Keratinocyte (primary cell): ENCODE measurements at regions not wholly inside any gene's neighbourhood (a gene's known extent, or its start where the extent isn't known, plus 50 kb on each side); places are given as distances from the start of the nearest gene placed in this dataset.

Experiments
- DNase-seq: peaks from one replicate; pipeline ENCODE4 v3.0.0-alpha.2; 2011; ENCODE audit warnings: low read depth, missing footprints, low spot score
- FAIRE-seq: peaks from 2 replicates; lab custom pipeline; 2011; peaks lifted over from hg19 to GRCh38; lab: Jason Lieb, UNC
- H2AFZ ChIP-seq: 2 replicates; pipeline ENCODE4 v1.6.0; 2012; ENCODE audit warnings: low read length, control low read depth, inconsistent platforms; ENCODE audit not compliant: control insufficient read depth
- H3K27ac ChIP-seq: 2 replicates; pipeline ENCODE4 v1.5.1; 2011; ENCODE audit warnings: low read length; ENCODE audit not compliant: control insufficient read depth, insufficient read depth
- H3K27me3 ChIP-seq: 3 replicates; pipeline ENCODE4 v1.6.0; 2011; ENCODE audit warnings: low read length; ENCODE audit not compliant: control insufficient read depth, insufficient read depth; ENCODE audit errors: extremely low read depth
- H3K36me3 ChIP-seq, 2 experiments: 2 replicates in 1 of 2; 3 replicates in 1 of 2; pipeline ENCODE4 v1.5.1; 2011; ENCODE audit warnings: low read length in 2 of 2, mild to moderate bottlenecking in 1 of 2; ENCODE audit not compliant: control insufficient read depth in 2 of 2, insufficient read depth in 2 of 2; ENCODE audit errors: extremely low read depth in 1 of 2
- H3K4me1 ChIP-seq: 3 replicates; pipeline ENCODE4 v1.5.1; 2011; ENCODE audit warnings: low read length; ENCODE audit not compliant: control insufficient read depth, insufficient read depth; ENCODE audit errors: extremely low read depth
- H3K4me2 ChIP-seq: 3 replicates; pipeline ENCODE4 v1.6.0; 2011; ENCODE audit warnings: low read depth, low read length; ENCODE audit not compliant: control insufficient read depth, insufficient read depth; ENCODE audit errors: extremely low read depth
- H3K4me3 ChIP-seq, 3 experiments: fragments of 200-600 bp in 1 of 3; sonication (generic) in 1 of 3; 2 replicates in 2 of 3; 3 replicates in 1 of 3; pipeline ENCODE4 v1.5.1; 2011 to 2016; ENCODE audit warnings: low read length in 3 of 3, mild to moderate bottlenecking in 3 of 3, control low read depth in 2 of 3, inconsistent platforms in 1 of 3, low read depth in 1 of 3, mixed read lengths in 1 of 3, mixed run types in 1 of 3, moderate library complexity in 1 of 3; ENCODE audit not compliant: control insufficient read depth in 2 of 3, insufficient read depth in 2 of 3; ENCODE audit errors: extremely low read depth in 1 of 3
- H3K79me2 ChIP-seq: 2 replicates; pipeline ENCODE4 v1.6.0; 2012; ENCODE audit warnings: low read length; ENCODE audit not compliant: control insufficient read depth, insufficient read depth
- H3K9ac ChIP-seq: 3 replicates; pipeline ENCODE4 v1.6.0; 2011; ENCODE audit warnings: low read length; ENCODE audit not compliant: control insufficient read depth, insufficient read depth; ENCODE audit errors: extremely low read depth
- H3K9me1 ChIP-seq: 3 replicates; pipeline ENCODE4 v1.6.0; 2011; ENCODE audit warnings: low read length; ENCODE audit not compliant: control insufficient read depth, insufficient read depth; ENCODE audit errors: extremely low read depth
- H3K9me3 ChIP-seq: 2 replicates; pipeline ENCODE4 v1.5.1; 2012; ENCODE audit warnings: low read depth, low read length; ENCODE audit not compliant: control insufficient read depth
- H4K20me1 ChIP-seq: 3 replicates; pipeline ENCODE4 v1.6.0; 2011; ENCODE audit warnings: low read length; ENCODE audit not compliant: control insufficient read depth, insufficient read depth; ENCODE audit errors: extremely low read depth
- CTCF ChIP-seq, 3 experiments: IDR thresholded peaks in 1 of 3; conservative IDR thresholded peaks in 1 of 3; optimal IDR thresholded peaks in 1 of 3; 2 replicates in 2 of 3; 3 replicates in 1 of 3; pipeline versions ENCODE3 to v1.5.1; 2011; ENCODE audit warnings: low read length in 3 of 3, mild to moderate bottlenecking in 3 of 3, moderate library complexity in 2 of 3, control low read depth in 1 of 3, inconsistent platforms in 1 of 3; ENCODE audit not compliant: insufficient read depth in 2 of 3; ENCODE audit errors: extremely low read depth in 1 of 3
- EZH2 ChIP-seq: IDR thresholded peaks from one replicate; pipeline ENCODE4 v1.6.1; 2012; ENCODE audit warnings: inconsistent platforms, mild to moderate bottlenecking, low read length, moderate library complexity
- dilution Hi-C: fragments of 300-500 bp; cut with MboI; formaldehyde crosslinking; loops from one replicate; pipeline ENCODE4 v1.7.0; 2020; ENCODE audit warnings: low sequenced_read_pairs; ENCODE audit not compliant: extremely low pct_ligation_motif_present

DNA sequence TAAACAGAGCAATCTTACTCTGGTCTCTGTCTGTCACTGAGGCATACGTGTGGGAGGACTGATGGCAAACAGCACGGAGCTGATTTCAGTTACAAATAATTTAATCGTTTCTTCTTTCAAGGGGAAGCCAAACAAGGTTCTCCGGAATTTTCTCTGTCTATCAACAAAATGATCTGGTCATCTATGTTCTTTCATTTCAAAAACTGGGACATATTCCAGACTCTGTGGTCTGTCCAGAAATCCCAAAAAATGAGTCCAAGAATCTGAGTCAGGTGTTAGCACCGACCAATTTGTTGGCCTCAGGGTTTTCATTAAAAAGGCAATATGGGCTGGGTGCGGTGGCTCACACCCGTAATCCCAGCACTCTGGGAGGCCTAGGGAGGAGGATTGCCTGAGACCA, 69.9 kb upstream of the ZNF608 start:
- FAIRE-seq = no peak
- no peaks in the 10 kb centered on the region for H3K9me1 ChIP-seq
- TF ChIP-seq EZH2 (no peak), CTCF (optimal IDR thresholded peaks at IDR 0.05 in 1 of 3, IDR thresholded peaks at IDR 0.05 in 1 of 3, conservative IDR thresholded peaks at IDR 0.05 in 1 of 3; ENCODE audit: extremely low read depth in 1 of 3, insufficient read depth in 2 of 3, low read length in 3 of 3) (no peak)
- H3K36me3 ChIP-seq = no peaks in the 10 kb centered on the region
- dilution Hi-C loops = no loop called here
- no peak for DNase-seq
- no peaks in the 10 kb centered on the region for H3K9me3 ChIP-seq
- H3K4me2 ChIP-seq = no peak overlapping the region
- no peaks in the 10 kb centered on the region for H3K4me1 ChIP-seq
- no peak overlapping the region for H3K27ac ChIP-seq
- H3K79me2 ChIP-seq = no peaks in the 10 kb centered on the region
- H3K4me3 ChIP-seq = no peak overlapping the region
- no peaks in the 10 kb centered on the region for H4K20me1 ChIP-seq
- no peaks in the 10 kb centered on the region for H3K27me3 ChIP-seq
- H3K9ac ChIP-seq = no peak overlapping the region
- no peak overlapping the region for H2AFZ ChIP-seq

DNA sequence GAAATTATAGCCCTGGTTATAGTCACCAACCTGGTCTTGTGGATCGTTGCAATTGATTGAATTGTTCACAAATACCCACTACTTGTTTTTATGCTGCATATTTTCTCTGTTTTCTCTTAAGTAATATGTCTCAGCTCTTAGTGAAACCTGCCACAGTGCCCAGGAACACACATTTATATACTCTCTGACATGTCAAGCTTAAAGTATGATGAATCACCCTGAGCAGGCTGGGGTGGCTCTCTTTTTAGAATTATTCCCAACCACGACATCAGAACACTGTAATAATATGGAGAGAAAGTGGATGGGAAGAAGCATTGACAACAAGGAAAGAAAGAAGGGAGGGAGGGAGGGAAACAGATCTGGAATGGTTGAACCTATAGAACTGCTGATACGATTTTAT, 72.8 kb upstream of the ZNF608 start:
- Histone ChIP-seq H3K27me3 (no peaks in the 10 kb centered on the region), H3K4me3 (no peak overlapping the region), H3K36me3 (no peaks in the 10 kb centered on the region), H4K20me1 (no peaks in the 10 kb centered on the region), H3K4me1 (no peaks in the 10 kb centered on the region), H3K4me2 (no peak overlapping the region), H2AFZ (no peak overlapping the region), H3K9ac (no peak overlapping the region), H3K27ac (no peak overlapping the region), H3K79me2 (no peaks in the 10 kb centered on the region), H3K9me3 (no peaks in the 10 kb centered on the region), H3K9me1 (no peaks in the 10 kb centered on the region)
- dilution Hi-C loops = no loop called here
- DNase-seq (no peak), FAIRE-seq (no peak)
- TF ChIP-seq EZH2 (no peak), CTCF (optimal IDR thresholded peaks at IDR 0.05 in 1 of 3, IDR thresholded peaks at IDR 0.05 in 1 of 3, conservative IDR thresholded peaks at IDR 0.05 in 1 of 3; ENCODE audit: extremely low read depth in 1 of 3, insufficient read depth in 2 of 3, low read length in 3 of 3) (no peak)
